Vagina (tissue), 2 donors: ENCODE measurements at regions not wholly inside any gene's neighbourhood (a gene's known extent, or its start where the extent isn't known, plus 50 kb on each side); places are given as distances from the start of the nearest gene placed in this dataset.

ENCODE experiments used
- POLR2A ChIP-seq, 2 donors: fragments of 450-650 bp; IDR thresholded peaks; one replicate each; pipeline ENCODE4 v1.6.1; 2017; ENCODE audit warnings: antibody characterized with exemption in 2 of 2, mild to moderate bottlenecking in 2 of 2, moderate library complexity in 2 of 2
- POLR2AphosphoS5 ChIP-seq, 2 donors: sonication (generic); formaldehyde crosslinking; IDR thresholded peaks; one replicate each; pipeline ENCODE4 v1.9.0; 2017; ENCODE audit warnings: antibody characterized with exemption in 2 of 2, mild to moderate bottlenecking in 2 of 2, low read depth in 1 of 2; ENCODE audit not compliant: insufficient read depth in 1 of 2
- TF ChIP-seq, protein P1 (sequence below), 3 experiments: fragments of 450-650 bp in 2 of 3; fragments of 200-600 bp in 1 of 3; sonication (generic) in 1 of 3; IDR thresholded peaks; one replicate each; pipeline ENCODE4 v1.5.1; 2017 to 2019; ENCODE audit warnings: antibody characterized with exemption in 3 of 3, mild to moderate bottlenecking in 2 of 3, moderate library complexity in 2 of 3

DNA sequence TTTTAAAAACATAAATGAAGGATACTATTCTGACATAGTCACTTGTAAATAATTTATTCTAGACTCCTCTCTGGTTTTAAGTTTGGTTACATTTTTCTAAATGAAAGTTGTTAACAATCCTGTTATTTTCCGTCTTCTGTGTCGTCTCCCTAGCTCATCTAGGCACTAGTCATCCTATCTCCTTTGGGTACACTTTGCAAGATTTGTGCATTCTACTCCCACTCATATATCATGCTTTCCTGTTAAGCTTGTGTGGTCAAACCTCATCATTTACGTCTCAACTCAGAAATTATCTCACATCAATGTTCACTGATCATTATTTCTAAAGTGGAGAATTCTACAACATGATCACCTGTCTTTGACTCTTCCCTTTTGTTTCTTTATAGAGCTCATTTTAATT is 658.7 kb downstream of the TLL1 start:
- TF ChIP-seq POLR2A (IDR thresholded peaks at IDR 0.05) (no peak), POLR2AphosphoS5 (IDR thresholded peaks at IDR 0.05; ENCODE audit: insufficient read depth in 1 of 2, low read depth in 1 of 2) (no peak)
- TF ChIP-seq, protein P1, sequence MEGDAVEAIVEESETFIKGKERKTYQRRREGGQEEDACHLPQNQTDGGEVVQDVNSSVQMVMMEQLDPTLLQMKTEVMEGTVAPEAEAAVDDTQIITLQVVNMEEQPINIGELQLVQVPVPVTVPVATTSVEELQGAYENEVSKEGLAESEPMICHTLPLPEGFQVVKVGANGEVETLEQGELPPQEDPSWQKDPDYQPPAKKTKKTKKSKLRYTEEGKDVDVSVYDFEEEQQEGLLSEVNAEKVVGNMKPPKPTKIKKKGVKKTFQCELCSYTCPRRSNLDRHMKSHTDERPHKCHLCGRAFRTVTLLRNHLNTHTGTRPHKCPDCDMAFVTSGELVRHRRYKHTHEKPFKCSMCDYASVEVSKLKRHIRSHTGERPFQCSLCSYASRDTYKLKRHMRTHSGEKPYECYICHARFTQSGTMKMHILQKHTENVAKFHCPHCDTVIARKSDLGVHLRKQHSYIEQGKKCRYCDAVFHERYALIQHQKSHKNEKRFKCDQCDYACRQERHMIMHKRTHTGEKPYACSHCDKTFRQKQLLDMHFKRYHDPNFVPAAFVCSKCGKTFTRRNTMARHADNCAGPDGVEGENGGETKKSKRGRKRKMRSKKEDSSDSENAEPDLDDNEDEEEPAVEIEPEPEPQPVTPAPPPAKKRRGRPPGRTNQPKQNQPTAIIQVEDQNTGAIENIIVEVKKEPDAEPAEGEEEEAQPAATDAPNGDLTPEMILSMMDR (IDR thresholded peaks at IDR 0.05) = no peak
